EL (cell line): ENCODE measurements at regions not wholly inside any gene's neighbourhood (a gene's known extent, or its start where the extent isn't known, plus 50 kb on each side); places are given as distances from the start of the nearest gene placed in this dataset.
A peak's percentile ranks its signal among the peaks of the same experiment; 100 is the strongest.

Experiments used
- DNase-seq: peaks from one replicate; pipeline ENCODE4 v3.0.0-alpha.2; 2016

DNA sequence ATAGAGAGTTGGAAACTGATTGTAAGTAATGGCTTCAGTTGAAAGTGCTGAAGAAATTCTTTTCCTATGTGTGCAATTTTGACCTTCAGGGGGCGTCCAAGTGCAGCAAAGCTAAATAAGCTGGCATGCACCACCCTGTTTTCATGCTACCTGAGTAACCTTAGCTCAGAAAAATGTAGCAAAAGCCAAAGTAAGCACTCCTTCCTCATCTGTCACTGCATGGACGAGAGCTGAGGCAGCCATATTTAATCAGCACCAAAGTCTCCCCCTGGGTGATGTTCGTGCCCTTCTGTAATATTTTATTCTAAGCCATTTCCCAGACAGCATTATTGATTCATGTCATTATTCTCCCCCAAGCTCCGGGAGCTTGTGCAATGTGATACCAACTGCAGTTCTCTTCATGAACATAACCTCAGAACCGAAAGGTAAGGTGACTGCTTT lies 123.1 kb downstream of the RPS12 start:
- peak; percentile 29 for DNase-seq

DNA sequence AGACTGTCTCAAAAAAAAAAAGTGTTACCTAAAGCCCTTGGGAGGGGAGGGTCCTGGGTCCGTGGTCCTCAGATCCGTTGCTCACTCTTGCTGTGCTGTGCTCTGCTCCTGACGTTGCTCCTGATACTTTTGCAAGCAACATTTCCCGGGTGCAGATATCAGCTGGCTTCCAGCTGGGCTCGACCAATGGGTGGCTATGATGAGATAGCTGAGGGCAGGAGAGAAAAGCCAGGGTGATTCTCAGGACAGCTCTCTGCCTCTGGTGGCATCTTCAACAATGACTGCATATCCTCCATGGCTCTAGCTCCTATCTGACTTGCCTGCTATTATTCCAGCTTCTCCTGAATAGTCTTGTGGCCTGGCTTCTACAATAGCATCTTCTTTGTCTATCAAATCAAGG lies 134.5 kb downstream of the RPS12 start:
- DNase-seq: no peak

- DNase-seq: no peak
Observed at GRCh38 chr6:132950566-132950965, 136.2 kb downstream of the RPS12 start.

DNA sequence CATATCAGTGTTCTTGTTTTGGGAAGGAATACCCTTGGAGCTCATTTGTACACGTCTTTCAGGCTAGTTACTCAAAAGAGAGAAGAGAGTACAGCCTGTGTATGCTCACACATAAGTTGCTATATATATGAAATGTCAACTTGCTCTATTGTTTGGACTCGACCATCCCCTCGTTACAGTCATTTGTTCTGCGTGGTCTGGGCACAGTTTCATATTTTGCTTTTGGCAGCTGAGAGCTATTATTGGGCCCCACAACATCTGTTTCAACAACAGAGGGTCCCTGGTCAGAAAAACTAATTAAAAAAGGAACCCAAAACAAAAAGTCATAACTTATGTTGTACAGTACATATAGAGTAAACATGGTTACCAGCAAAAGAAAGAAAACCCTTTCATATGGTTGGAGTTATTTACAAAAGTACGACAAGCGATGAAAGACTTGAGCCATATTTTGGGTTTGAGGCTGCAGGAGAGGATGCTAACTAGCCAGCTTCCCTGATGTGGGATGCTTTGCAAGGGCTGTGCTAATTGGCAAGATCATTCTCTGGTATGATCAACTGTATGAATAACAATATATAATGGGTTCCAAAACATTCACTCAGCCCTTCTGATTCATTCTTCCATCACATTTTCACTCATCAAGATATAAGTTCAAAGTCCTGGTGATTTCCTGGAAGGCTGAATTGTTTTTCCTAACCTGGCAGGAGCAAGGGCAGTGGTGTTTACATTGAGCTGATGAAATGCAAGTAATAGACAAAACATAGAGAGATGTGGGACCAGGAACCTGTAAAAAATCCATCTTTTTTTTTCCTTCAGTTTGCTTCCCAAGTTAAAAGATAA lies 137.9 kb downstream of the RPS12 start:
- no peak for DNase-seq

GRCh38 chr6:132952986-132953385 lies 138.6 kb downstream of the RPS12 start:
- no peak for DNase-seq

DNA sequence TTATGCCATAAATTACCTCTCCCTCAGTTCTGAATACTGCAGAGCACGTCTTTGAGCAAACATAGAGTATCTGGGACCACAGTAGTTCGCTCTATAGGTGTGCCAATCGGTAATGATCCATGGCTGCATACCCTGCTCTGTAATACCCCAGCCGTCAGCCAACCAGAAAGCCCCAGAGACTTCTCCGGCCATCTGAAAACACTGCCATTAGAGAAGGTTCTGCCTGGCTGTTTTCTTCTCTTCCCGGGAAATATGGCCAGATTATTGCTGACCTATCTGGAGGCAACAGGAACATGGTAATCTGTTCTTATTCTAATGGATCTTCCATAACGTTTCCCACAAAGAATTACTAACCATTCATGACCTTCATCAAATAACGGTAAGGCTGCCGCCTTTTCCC lies 139.9 kb downstream of the RPS12 start:
- no peak for DNase-seq

GRCh38 chr6:132954936-132955335 lies 140.6 kb downstream of the RPS12 start:
- no peak for DNase-seq

DNA sequence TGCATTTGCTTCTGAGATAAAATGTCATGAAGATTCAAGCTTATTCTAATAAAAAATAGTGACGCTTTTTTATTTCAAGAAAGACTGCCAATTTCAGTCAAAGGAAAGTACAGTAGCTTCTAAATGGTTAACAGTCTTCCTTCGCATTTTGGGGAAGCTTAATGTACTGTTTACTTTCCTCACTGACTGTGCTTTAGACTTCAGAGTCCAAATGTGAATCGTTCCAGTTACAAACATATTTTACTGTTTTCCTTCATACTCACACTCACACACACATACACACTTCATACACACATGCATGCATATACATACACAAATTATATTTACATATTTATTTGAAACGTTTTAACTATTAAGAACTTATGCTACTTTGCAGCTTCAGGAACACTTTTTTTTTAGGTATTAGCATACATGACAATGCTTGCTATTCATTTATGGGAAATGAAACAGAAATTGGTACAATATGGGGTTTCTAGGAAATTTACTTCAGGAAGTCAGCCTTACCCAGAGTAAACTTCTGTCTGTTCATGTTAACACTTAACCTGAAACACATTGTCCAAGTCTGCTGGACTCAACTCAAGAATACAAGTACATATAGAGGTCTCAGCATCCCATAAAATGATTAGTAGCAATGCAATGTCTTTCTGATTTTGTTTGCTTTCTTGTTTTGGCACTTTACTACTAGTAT lies 145.4 kb downstream of the RPS12 start:
- DNase-seq: no peak

DNA sequence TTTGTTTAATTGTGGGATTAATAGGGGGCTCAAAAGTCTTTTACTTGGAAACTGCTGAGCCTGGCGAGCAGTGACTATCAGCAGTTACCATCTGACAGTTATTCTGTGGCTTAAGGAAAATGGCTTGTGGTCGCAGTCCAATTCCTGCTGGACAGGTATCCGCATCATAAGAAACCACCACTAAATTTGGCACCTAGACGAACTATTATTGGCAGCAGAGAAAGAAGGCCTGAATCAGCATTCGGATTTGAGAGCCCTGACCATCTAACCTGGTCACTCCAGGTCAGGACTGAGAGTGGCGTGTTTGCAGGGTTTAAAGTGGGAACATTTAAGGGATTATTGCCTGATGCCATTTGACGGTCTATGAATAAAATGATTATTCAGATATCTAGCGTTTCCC lies 146.4 kb downstream of the RPS12 start:
- no peak for DNase-seq

- peak; percentile 38 for DNase-seq
Observed at GRCh38 chr6:132961122-132961521, 146.8 kb downstream of the RPS12 start.

DNA sequence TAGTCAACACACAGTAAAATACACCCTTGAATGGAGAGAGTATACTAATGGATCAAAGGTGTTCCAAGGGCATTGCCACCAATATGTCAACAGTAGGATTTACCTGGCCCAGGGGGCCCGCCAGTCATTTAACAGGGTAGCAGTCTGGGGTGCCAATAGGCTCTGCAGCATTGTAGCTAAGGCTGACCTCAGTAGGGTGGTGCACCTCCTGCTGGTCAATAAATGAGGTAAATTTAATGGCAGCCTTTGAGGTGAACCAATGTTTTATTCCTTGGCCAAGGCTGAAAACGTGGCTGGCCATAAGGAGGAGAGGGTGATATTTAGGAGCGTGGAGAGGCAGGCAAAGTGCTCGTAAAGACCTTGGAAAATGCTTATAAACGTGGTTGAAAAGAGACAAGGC lies 147.2 kb downstream of the RPS12 start:
- no peak for DNase-seq

- DNase-seq: peak; percentile 51
Observed at GRCh38 chr6:132962936-132963868, 148.8 kb downstream of the RPS12 start.

DNA sequence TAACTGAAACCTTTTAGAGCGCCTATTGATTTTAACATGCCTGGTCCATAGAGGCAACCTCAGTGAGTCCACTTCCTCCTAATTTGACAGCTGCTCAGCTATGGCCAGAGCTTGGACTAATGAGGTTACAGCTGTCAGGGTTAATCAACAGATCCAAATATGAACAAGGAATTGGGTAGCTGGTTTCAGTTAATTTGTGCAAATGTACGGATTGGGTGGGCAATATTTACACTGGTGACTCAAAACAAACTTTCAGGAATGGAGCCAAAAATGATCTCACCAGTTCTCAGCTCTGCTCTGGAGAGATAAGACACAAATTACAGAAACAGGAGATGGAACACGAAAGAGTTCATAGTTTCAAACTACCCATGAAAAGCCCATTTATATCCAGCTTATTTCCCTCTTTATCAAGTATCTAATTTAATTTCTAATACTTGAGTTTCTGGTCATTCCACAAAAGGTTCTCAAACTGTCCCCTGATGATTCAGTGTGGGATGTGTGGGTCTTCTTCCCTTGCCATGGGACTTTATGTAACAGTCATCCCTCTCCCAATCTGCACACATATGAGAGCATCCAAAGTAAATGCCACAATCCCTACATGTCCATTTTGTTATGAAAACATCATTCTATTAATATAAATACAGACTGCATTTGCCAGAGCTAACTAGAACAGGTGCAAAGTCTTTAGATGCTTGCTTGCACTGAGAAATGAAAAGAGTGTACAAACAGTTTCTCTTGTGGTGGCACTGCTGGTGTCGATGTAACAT lies 149.9 kb downstream of the RPS12 start:
- peak; percentile 9 for DNase-seq

GRCh38 chr6:132964868-132965382 lies 150.6 kb downstream of the RPS12 start:
- no peak for DNase-seq

DNA sequence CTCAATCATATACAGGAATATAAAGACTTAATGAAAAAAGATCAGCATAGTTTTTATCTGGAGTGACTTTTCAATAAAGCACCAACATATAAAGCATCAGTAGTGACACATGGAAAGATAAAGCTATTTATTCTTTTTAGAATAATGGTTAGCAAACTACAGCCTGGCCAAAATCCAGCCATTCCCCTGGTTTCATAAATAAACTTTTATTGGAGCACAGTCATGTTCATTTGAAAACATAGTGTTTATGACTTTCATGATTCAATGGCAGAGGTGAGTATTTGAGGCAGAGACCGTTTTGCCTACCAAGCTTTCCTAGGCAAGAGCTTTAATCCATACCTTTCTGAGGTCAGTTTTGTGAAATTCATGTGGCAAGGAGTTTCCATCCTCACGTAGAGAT lies 153.5 kb downstream of the RPS12 start:
- DNase-seq: no peak

DNA sequence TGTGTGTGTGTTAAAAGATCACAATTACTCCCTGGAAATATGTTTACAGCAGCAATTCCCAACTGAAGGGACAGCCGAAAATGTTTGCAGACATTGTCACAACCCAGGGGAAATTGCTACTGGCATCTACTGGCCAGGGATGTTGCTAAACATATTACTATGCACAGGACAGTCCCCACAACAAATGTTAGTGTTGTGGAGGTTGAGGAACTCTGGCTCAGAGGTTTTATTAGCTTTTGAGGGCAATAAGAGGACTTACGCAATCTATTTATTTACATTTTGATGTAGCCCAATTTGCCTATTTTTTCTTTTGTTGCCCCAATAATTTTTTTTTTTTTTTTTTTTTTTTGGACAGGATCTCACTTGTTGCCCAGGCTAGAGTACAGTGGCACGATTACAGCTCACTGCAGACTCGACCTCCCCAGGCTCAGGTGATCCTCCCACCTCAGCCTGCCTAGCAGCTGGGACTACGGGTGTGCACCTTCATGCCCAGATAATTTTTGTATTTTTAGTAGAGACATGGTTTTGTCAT lies 154.1 kb downstream of the RPS12 start:
- DNase-seq: no peak

- DNase-seq: no peak
Observed at GRCh38 chr6:132969196-132969595, 154.8 kb downstream of the RPS12 start.

GRCh38 chr6:132971676-132972075 lies 157.3 kb downstream of the RPS12 start:
- DNase-seq: no peak

DNA sequence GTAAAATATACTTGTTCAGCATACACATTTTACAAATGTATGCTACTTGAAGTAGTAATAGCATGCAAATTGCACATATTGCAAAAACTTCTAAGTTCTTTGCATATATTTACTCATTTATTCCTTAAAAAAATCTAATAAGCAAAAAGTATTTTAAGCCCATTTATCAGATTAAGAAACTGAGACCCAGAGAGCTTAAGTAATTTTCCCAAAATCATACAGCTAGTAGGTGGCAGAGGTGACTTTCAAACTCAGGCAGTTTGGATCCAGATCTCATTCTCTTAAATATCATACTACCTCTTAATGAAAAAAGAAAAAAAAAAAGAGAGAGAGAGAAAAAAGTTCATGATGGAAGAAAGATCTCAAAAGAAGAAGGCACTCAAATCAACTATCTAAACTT lies 157.9 kb downstream of the RPS12 start:
- no peak for DNase-seq

DNA sequence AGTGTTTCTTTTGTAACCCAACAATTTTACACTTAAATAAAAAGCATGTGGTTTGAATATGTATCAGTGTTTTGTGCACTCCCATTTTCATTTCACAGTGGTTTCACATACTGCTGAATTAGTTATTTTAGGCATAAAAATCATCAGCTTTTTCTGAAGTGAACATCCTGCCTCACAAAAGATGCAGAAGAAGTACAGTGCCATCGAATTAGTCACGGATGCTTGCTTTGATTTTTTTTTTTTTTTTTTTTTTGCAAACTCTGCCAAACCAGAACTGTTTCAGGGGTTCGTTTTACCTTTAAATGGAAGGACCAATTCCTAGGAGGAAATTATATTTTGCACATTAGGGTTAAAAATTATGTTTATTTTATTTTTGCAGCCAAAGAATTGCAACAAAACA lies 158.6 kb downstream of the RPS12 start:
- DNase-seq: no peak

GRCh38 chr6:132973514-132973993 lies 159.2 kb downstream of the RPS12 start:
- no peak for DNase-seq

- DNase-seq: no peak
Observed at GRCh38 chr6:132974122-132974521, 159.8 kb downstream of the RPS12 start.
